Common myeloid progenitor, CD34-positive (primary cell): ENCODE measurements at regions not wholly inside any gene's neighbourhood (a gene's known extent, or its start where the extent isn't known, plus 50 kb on each side); places are given as distances from the start of the nearest gene placed in this dataset.
A peak's percentile ranks its signal among the peaks of the same experiment; 100 is the strongest.
"Not testable (repeated sequence)": the region's sequence is repeated elsewhere in the genome, so short reads cannot be mapped to it uniquely, and the experiment has no call there.

Experiments used
- CTCF ChIA-PET: fragments of 350-600 bp; sonication (Branson Sonifier 250); formaldehyde crosslinking; loops from one replicate; lab custom pipeline; 2021; ENCODE audit warnings: antibody characterized with exemption; lab: Charles Lee
- POLR2A ChIA-PET: fragments of 350-600 bp; sonication (Branson Sonifier 250); formaldehyde crosslinking; loops from one replicate; lab custom pipeline; 2021; ENCODE audit warnings: antibody characterized with exemption; lab: Charles Lee
- DNase-seq, 3 donors: peaks; one replicate each; pipeline versions ENCODE4 v3.0.0 to v3.0.0-alpha.2; 2013
- H3K27ac ChIP-seq, 2 experiments: 1 replicate in 1 of 2; 2 replicates in 1 of 2; pipeline ENCODE4 v1.7.0; 2013; ENCODE audit warnings: inconsistent platforms in 2 of 2, low read length in 2 of 2, mild to moderate bottlenecking in 2 of 2, low read depth in 1 of 2, moderate library complexity in 1 of 2; ENCODE audit not compliant: severe bottlenecking in 2 of 2, insufficient read depth in 1 of 2, poor library complexity in 1 of 2
- H3K27me3 ChIP-seq, 5 experiments: replicated peaks in 2 of 5; 1 replicate in 3 of 5; 2 replicates in 2 of 5; pipeline versions ENCODE4 v1.6.1 to v1.7.0; 2013; ENCODE audit warnings: low read length in 4 of 5, mild to moderate bottlenecking in 2 of 5, moderate library complexity in 2 of 5, inconsistent platforms in 1 of 5; ENCODE audit not compliant: insufficient read depth in 5 of 5, control insufficient read depth in 4 of 5
- H3K36me3 ChIP-seq, 4 experiments: 1 replicate in 2 of 4; 2 replicates in 2 of 4; pipeline versions ENCODE4 v1.6.1 to v1.7.0; 2013; ENCODE audit warnings: low read length in 3 of 4, control low read depth in 1 of 4, mild to moderate bottlenecking in 1 of 4; ENCODE audit not compliant: control insufficient read depth in 4 of 4, insufficient read depth in 4 of 4
- H3K4me1 ChIP-seq, 4 experiments: 1 replicate in 3 of 4; 2 replicates in 1 of 4; pipeline versions ENCODE4 v1.6.1 to v1.7.1; 2013; ENCODE audit warnings: low read length in 3 of 4, mild to moderate bottlenecking in 3 of 4, control low read depth in 1 of 4, inconsistent platforms in 1 of 4, moderate library complexity in 1 of 4; ENCODE audit not compliant: control insufficient read depth in 4 of 4, insufficient read depth in 4 of 4; ENCODE audit errors: control extremely low read depth in 1 of 4
- H3K4me3 ChIP-seq, 7 experiments: 1 replicate in 4 of 7; 2 replicates in 3 of 7; pipeline versions ENCODE4 v1.5.1 to v1.7.0; 2013; ENCODE audit warnings: mild to moderate bottlenecking in 7 of 7, low read length in 6 of 7, moderate library complexity in 6 of 7, inconsistent platforms in 2 of 7, low read depth in 2 of 7, control low read depth in 1 of 7; ENCODE audit not compliant: insufficient read depth in 4 of 7, control insufficient read depth in 1 of 7; ENCODE audit errors: extremely low read depth in 1 of 7
- H3K9me3 ChIP-seq, 5 experiments: 1 replicate in 4 of 5; 2 replicates in 1 of 5; pipeline versions ENCODE4 v1.6.1 to v1.7.1; 2013; ENCODE audit warnings: low read length in 4 of 5, mild to moderate bottlenecking in 2 of 5, inconsistent platforms in 1 of 5, low read depth in 1 of 5, moderate library complexity in 1 of 5; ENCODE audit not compliant: control insufficient read depth in 4 of 5, insufficient read depth in 2 of 5; ENCODE audit errors: control extremely low read depth in 1 of 5
- WGBS: methylation state at CpG from one replicate; pipeline ENCODE4 v1.1.5; 2013; ENCODE audit not compliant: insufficient coverage; 5-methylcytosine and 5-hydroxymethylcytosine counted together

GRCh38 chr15:20276312-20277114 lies 265.1 kb downstream of the GOLGA6L6 start:
- CTCF ChIA-PET, POLR2A ChIA-PET, H3K4me1 ChIP-seq, H3K27me3 ChIP-seq, DNase-seq, H3K36me3 ChIP-seq, H3K27ac ChIP-seq, H3K4me3 ChIP-seq: not testable (repeated sequence)
- WGBS: 80% methylated on average over 13 of the region's 13 CpGs
- peaks cover 0 to 37% (median 12%) of the 10 kb centered on the region in 5 experiments for H3K9me3 ChIP-seq

GRCh38 chr15:20275373-20275967 lies 266.1 kb downstream of the GOLGA6L6 start:
- H3K27me3 ChIP-seq, H3K36me3 ChIP-seq, H3K4me3 ChIP-seq, POLR2A ChIA-PET, H3K4me1 ChIP-seq, H3K27ac ChIP-seq, CTCF ChIA-PET, DNase-seq: not testable (repeated sequence)
- H3K9me3 ChIP-seq: peaks cover 0 to 35% (median 6%) of the 10 kb centered on the region in 5 experiments
- 68% methylated on average over 3 of the region's 5 CpGs for WGBS

DNA sequence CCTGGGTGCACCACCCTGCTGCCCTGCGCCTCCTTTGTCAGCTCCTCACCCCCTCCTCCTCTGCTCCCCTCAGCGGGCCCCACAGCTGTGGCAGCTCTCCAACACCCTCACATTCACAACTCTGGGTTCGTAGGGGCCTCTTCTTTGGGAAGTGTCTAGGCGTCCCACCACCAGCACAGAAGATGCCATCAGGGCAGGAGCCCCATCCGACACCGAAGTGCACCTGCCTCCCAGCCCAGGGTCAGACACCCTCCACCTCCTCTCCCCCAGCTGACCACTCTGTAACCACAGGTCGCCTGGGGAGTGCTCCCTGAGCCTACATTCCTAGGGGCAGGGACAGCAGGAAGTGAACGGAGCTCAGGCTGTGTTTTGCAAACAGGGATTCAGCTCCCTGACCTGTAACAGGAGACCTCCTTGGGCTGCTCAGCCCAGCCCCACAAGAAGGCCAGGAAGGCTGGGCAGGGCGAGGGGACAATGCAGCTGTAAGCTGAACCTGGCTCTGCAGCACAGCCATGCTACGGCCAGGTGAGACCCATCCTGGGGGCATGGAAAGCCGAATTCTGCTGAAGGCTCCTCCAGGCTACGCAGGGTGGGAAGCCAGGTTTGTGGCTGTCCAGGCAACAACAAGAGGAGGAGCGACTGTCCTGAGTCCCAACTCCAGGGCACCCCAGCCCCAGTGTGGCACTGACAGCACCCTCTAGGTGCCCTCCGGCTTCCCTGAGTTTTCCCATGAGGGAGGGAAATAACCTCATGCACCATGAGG lies 269.0 kb downstream of the GOLGA6L6 start:
- ChIA-PET POLR2A (no interaction called here), CTCF (no interaction called here)
- H3K36me3 ChIP-seq: no peaks in the 10 kb centered on the region
- DNase-seq: no peak
- no peaks in the 10 kb centered on the region for H3K27me3 ChIP-seq
- H3K4me3 ChIP-seq: no peak overlapping the region
- no peaks in the 10 kb centered on the region for H3K4me1 ChIP-seq
- H3K27ac ChIP-seq: no peak overlapping the region
- 83% methylated on average over 14 of the region's 14 CpGs for WGBS
- peaks cover 0 to 30% (median 3%) of the 10 kb centered on the region in 5 experiments for H3K9me3 ChIP-seq

DNA sequence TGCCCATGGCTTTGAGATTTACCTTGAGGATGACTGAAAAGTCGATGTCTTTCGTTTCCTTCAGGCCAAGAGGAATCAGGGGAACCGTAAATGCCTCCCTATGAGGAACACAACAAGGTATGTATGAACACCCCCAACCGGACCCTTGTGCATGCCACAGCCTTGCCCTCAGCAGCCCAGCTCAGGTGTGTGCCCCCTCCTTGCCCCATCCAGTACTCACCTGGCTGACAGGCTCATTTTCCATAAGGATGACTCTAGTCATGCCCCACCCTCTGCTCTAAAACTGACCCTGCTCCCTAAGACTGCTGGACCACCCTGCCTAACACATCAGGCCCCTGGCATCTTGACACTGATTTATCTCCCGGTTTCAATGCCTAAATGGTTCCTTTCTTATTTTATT lies 270.0 kb downstream of the GOLGA6L6 start:
- 73% methylated on average over 5 of the region's 5 CpGs for WGBS
- H3K4me1 ChIP-seq: no peaks in the 10 kb centered on the region
- no peak overlapping the region for H3K27ac ChIP-seq
- H3K4me3 ChIP-seq: peak overlapping the region in 1 of 7 experiments; percentile 17
- peaks cover 0 to 26% (median under 1%) of the 10 kb centered on the region in 5 experiments for H3K9me3 ChIP-seq
- H3K36me3 ChIP-seq: no peaks in the 10 kb centered on the region
- CTCF ChIA-PET: no interaction called here
- H3K27me3 ChIP-seq: no peaks in the 10 kb centered on the region
- POLR2A ChIA-PET: no interaction called here
- DNase-seq: no peak

DNA sequence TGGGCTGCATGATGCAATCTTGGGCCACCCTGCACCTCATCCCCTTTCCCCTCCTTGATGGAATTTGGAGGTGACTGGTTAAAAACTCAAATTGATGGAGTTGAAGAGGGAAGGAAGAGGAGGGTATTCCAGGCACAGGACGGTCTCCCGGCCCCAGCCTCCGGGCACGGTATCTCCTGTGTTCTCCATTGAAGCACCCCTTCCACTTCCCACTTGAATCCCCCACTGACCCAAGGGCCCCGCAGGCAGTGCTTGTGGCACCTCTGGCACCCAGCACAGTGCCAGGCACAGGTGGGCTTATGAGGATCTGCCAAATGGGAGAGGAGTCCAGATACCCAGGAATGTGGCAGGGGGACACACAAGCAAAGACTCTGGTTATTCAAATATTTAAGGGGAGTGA lies 271.6 kb downstream of the GOLGA6L6 start:
- CTCF ChIA-PET: not testable (repeated sequence)

GRCh38 chr15:20267996-20268395 lies 273.6 kb downstream of the GOLGA6L6 start:
- WGBS: 96% methylated on average over 2 of the region's 6 CpGs
- not testable (repeated sequence) for DNase-seq, H3K27ac ChIP-seq

More for the DNA sequence above, 271.6 kb downstream of the GOLGA6L6 start:
- H3K36me3 ChIP-seq, H3K4me3 ChIP-seq, POLR2A ChIA-PET, DNase-seq, H3K27ac ChIP-seq, H3K4me1 ChIP-seq, H3K27me3 ChIP-seq: not testable (repeated sequence)
- WGBS: 90% methylated on average over 5 of the region's 5 CpGs
- peaks cover 0 to 22% (median 0%) of the 10 kb centered on the region in 5 experiments for H3K9me3 ChIP-seq

More at GRCh38 chr15:20267996-20268395, 273.6 kb downstream of the GOLGA6L6 start:
- peaks cover 0 to 16% (median 0%) of the 10 kb centered on the region in 5 experiments for H3K9me3 ChIP-seq
- POLR2A ChIA-PET, H3K27me3 ChIP-seq, CTCF ChIA-PET, H3K4me3 ChIP-seq, H3K4me1 ChIP-seq, H3K36me3 ChIP-seq: not testable (repeated sequence)
